Hepatocyte (in vitro differentiated cells): ENCODE measurements at regions not wholly inside any gene's neighbourhood (a gene's known extent, or its start where the extent isn't known, plus 50 kb on each side); places are given as distances from the start of the nearest gene placed in this dataset.

Experiments
- DNase-seq: peaks from one replicate; pipeline ENCODE4 v3.0.0-alpha.2; 2016; ENCODE audit warnings: low spot score
- H2AFZ ChIP-seq: fragments of 200-600 bp; sonication (generic); 2 replicates; pipeline ENCODE4 v1.6.0; 2016; ENCODE audit warnings: antibody characterized with exemption, mild to moderate bottlenecking
- H3K27ac ChIP-seq: fragments of 200-600 bp; sonication (generic); 2 replicates; pipeline ENCODE4 v1.5.1; 2016; ENCODE audit warnings: mild to moderate bottlenecking
- H3K27me3 ChIP-seq: fragments of 200-600 bp; sonication (generic); 2 replicates; pipeline ENCODE4 v1.6.1; 2016
- H3K36me3 ChIP-seq: fragments of 200-600 bp; sonication (generic); replicated peaks from 2 replicates; pipeline ENCODE4 v1.5.1; 2016; ENCODE audit warnings: low read depth; ENCODE audit not compliant: insufficient read depth
- H3K4me1 ChIP-seq: fragments of 200-600 bp; sonication (generic); 2 replicates; pipeline ENCODE4 v1.5.1; 2016; ENCODE audit warnings: mild to moderate bottlenecking, moderate library complexity; ENCODE audit not compliant: insufficient read depth
- H3K4me2 ChIP-seq: fragments of 200-600 bp; sonication (generic); 2 replicates; pipeline ENCODE4 v1.6.0; 2016
- H3K4me3 ChIP-seq: fragments of 200-600 bp; sonication (generic); 2 replicates; pipeline ENCODE4 v1.5.1; 2016; ENCODE audit warnings: mild to moderate bottlenecking
- H3K79me2 ChIP-seq: fragments of 200-600 bp; sonication (generic); 2 replicates; pipeline ENCODE4 v1.6.0; 2017; ENCODE audit warnings: mild to moderate bottlenecking
- H3K9me2 ChIP-seq: fragments of 200-600 bp; sonication (generic); replicated peaks from 2 replicates; pipeline ENCODE4 v1.6.0; 2017; ENCODE audit warnings: mild to moderate bottlenecking; ENCODE audit not compliant: insufficient read depth
- H3K9me3 ChIP-seq: fragments of 200-600 bp; sonication (generic); 2 replicates; pipeline ENCODE4 v1.5.1; 2016; ENCODE audit warnings: low read depth, mild to moderate bottlenecking
- H4K20me1 ChIP-seq: fragments of 200-600 bp; sonication (generic); 2 replicates; pipeline ENCODE4 v1.6.0; 2016; ENCODE audit warnings: mild to moderate bottlenecking; ENCODE audit not compliant: insufficient read depth, poor library complexity, severe bottlenecking
- CTCF ChIP-seq: fragments of 200-600 bp; sonication (generic); IDR thresholded peaks from 2 replicates; pipeline ENCODE4 v1.5.1; 2016; ENCODE audit warnings: antibody characterized with exemption, mild to moderate bottlenecking; ENCODE audit not compliant: poor library complexity
- EZH2 ChIP-seq: fragments of 200-600 bp; sonication (generic); IDR thresholded peaks from 2 replicates; pipeline ENCODE4 v1.6.1; 2016; ENCODE audit warnings: antibody characterized with exemption, mild to moderate bottlenecking, borderline replicate concordance
- EZH2phosphoT487 ChIP-seq: fragments of 200-600 bp; sonication (generic); IDR thresholded peaks from one replicate; pipeline ENCODE4 v1.6.1; 2018; ENCODE audit warnings: antibody characterized with exemption, mild to moderate bottlenecking, low read depth, moderate library complexity; ENCODE audit not compliant: unreplicated experiment, severe bottlenecking
- WGBS: methylation state at CpG from one replicate; pipeline ENCODE4 v1.1.6; 2016; ENCODE audit warnings: low lambda C conversion rate; ENCODE audit errors: missing lambda C conversion rate; 5-methylcytosine and 5-hydroxymethylcytosine counted together

- no peak for TF ChIP-seq EZH2
- no peak for TF ChIP-seq CTCF
- TF ChIP-seq EZH2phosphoT487, result no peak
These were observed 147.3 kb upstream of the NEDD9 start for GRCh38 chr6:11379805-11380204.

GRCh38 chr6:11378639-11379038 is 146.2 kb upstream of the NEDD9 start:
- H3K9me2 ChIP-seq, result no peaks in the 10 kb centered on the region
- H3K27me3 ChIP-seq, result no peaks in the 10 kb centered on the region
- TF ChIP-seq CTCF (no peak), EZH2 (no peak), EZH2phosphoT487 (no peak)
- H3K4me1 ChIP-seq, result no peaks in the 10 kb centered on the region
- H4K20me1 ChIP-seq, result no peaks in the 10 kb centered on the region
- no peak for DNase-seq
- no peaks in the 10 kb centered on the region for H3K36me3 ChIP-seq
- no peaks in the 10 kb centered on the region for H3K79me2 ChIP-seq
- no peaks in the 10 kb centered on the region for H3K9me3 ChIP-seq
- H3K4me2 ChIP-seq, result no peak overlapping the region
- no peak overlapping the region for H2AFZ ChIP-seq
- 68% methylated on average over 4 of the region's 4 CpGs for WGBS
- no peak overlapping the region for H3K27ac ChIP-seq
- H3K4me3 ChIP-seq, result no peak overlapping the region

More at GRCh38 chr6:11379805-11380204, 147.3 kb upstream of the NEDD9 start:
- 97% methylated on average over 4 of the region's 4 CpGs for WGBS
- Histone ChIP-seq H3K79me2 (no peaks in the 10 kb centered on the region), H3K9me3 (no peaks in the 10 kb centered on the region), H3K4me1 (no peaks in the 10 kb centered on the region), H4K20me1 (no peaks in the 10 kb centered on the region), H3K27me3 (no peaks in the 10 kb centered on the region), H3K4me3 (no peak overlapping the region), H2AFZ (no peak overlapping the region), H3K36me3 (no peaks in the 10 kb centered on the region), H3K9me2 (no peaks in the 10 kb centered on the region), H3K4me2 (no peak overlapping the region), H3K27ac (no peak overlapping the region)
- DNase-seq, result no peak

- Histone ChIP-seq H3K27me3 (no peaks in the 10 kb centered on the region), H2AFZ (no peak overlapping the region), H3K36me3 (no peaks in the 10 kb centered on the region), H4K20me1 (no peaks in the 10 kb centered on the region), H3K4me2 (no peak overlapping the region), H3K27ac (no peak overlapping the region), H3K4me3 (no peak overlapping the region), H3K79me2 (no peaks in the 10 kb centered on the region), H3K9me3 (no peaks in the 10 kb centered on the region), H3K4me1 (no peaks in the 10 kb centered on the region), H3K9me2 (no peaks in the 10 kb centered on the region)
- WGBS, result 92% methylated on average over 4 of the region's 4 CpGs
- no peak for DNase-seq
- TF ChIP-seq EZH2 (no peak), CTCF (no peak), EZH2phosphoT487 (no peak)
These were observed 141.9 kb upstream of the NEDD9 start for GRCh38 chr6:11374036-11375010.
